IMR-90 (cell line): ENCODE measurements at regions not wholly inside any gene's neighbourhood (a gene's known extent, or its start where the extent isn't known, plus 50 kb on each side); places are given as distances from the start of the nearest gene placed in this dataset.

ENCODE experiments used
- ATAC-seq: fragments of 200-7000 bp; cut with Tn5 transposase; 2 replicates; pipeline ENCODE4 v1.9.1; 2020; ENCODE audit warnings: low read depth, mild to moderate bottlenecking, moderate library complexity
- BruUV-seq: library from RNA; stranded (reverse); fragments of 400-500 nt; replicated peaks from 2 replicates; lab custom pipeline; 2021; lab: Mats Ljungman, UMichigan
- CTCF ChIA-PET: fragments of 300-600 bp; formaldehyde crosslinking; extraction: SDS; loops from one replicate; lab custom pipeline; 2021; ENCODE audit warnings: antibody characterized with exemption; lab: Yijun Ruan, JAX
- POLR2A ChIA-PET: fragments of 300-600 bp; sonication (Branson Sonifier 250); formaldehyde crosslinking; loops from one replicate; lab custom pipeline; 2022; ENCODE audit warnings: antibody characterized with exemption; ENCODE audit not compliant: unreplicated experiment; lab: Charles Lee
- DNase-seq: peaks from one replicate; pipeline ENCODE4 v3.0.0; 2013
- H2AFZ ChIP-seq: replicated peaks from 2 replicates; pipeline ENCODE3; 2013; ENCODE audit warnings: low read length, mild to moderate bottlenecking; ENCODE audit not compliant: poor library complexity
- H2AK5ac ChIP-seq: 2 replicates; pipeline ENCODE4 v1.6.1; 2013; ENCODE audit warnings: low read depth, low read length, inconsistent platforms
- H2AK9ac ChIP-seq: replicated peaks from 2 replicates; pipeline ENCODE3; 2013; ENCODE audit warnings: mild to moderate bottlenecking, low read depth, low read length, moderate library complexity; ENCODE audit not compliant: poor library complexity
- H2BK120ac ChIP-seq: 2 replicates; pipeline ENCODE4 v1.6.1; 2013; ENCODE audit warnings: low read depth, low read length, inconsistent platforms
- H2BK15ac ChIP-seq: 3 replicates; pipeline ENCODE4 v1.6.1; 2013; ENCODE audit warnings: low read depth, low read length, inconsistent platforms
- H2BK20ac ChIP-seq: 2 replicates; pipeline ENCODE4 v1.6.1; 2013; ENCODE audit warnings: low read depth, mild to moderate bottlenecking, inconsistent platforms, low read length, moderate library complexity
- H2BK5ac ChIP-seq: 2 replicates; pipeline ENCODE4 v1.6.1; 2013; ENCODE audit warnings: mild to moderate bottlenecking, low read depth, low read length, inconsistent platforms; ENCODE audit not compliant: poor library complexity, severe bottlenecking
- H3K14ac ChIP-seq: replicated peaks from 2 replicates; pipeline ENCODE4 v1.6.1; 2013; ENCODE audit warnings: low read depth, low read length, inconsistent platforms
- H3K18ac ChIP-seq: 2 replicates; pipeline ENCODE4 v1.6.1; 2013; ENCODE audit warnings: low read depth, low read length, control low read depth
- H3K23ac ChIP-seq: 2 replicates; pipeline ENCODE4 v1.6.1; 2013; ENCODE audit warnings: low read depth, low read length, inconsistent platforms
- H3K27ac ChIP-seq: 2 replicates; pipeline ENCODE4 v1.5.1; 2013; ENCODE audit warnings: mild to moderate bottlenecking, control low read depth, low read length; ENCODE audit not compliant: insufficient read depth
- H3K27me3 ChIP-seq: 2 replicates; pipeline ENCODE4 v1.6.1; 2013; ENCODE audit warnings: low read length; ENCODE audit not compliant: control insufficient read depth, insufficient read depth
- H3K36me3 ChIP-seq: 2 replicates; pipeline ENCODE4 v1.6.1; 2013; ENCODE audit warnings: low read length, mixed read lengths; ENCODE audit not compliant: control insufficient read depth, insufficient read depth
- H3K4ac ChIP-seq: 2 replicates; pipeline ENCODE4 v1.6.1; 2013; ENCODE audit warnings: low read depth, low read length, inconsistent platforms
- H3K4me1 ChIP-seq: 2 replicates; pipeline ENCODE4 v1.6.1; 2013; ENCODE audit warnings: low read length, mixed read lengths; ENCODE audit not compliant: control insufficient read depth, insufficient read depth
- H3K4me2 ChIP-seq: 2 replicates; pipeline ENCODE4 v1.6.1; 2013; ENCODE audit warnings: low read depth, mild to moderate bottlenecking, control low read depth, low read length, moderate library complexity
- H3K4me3 ChIP-seq: 2 replicates; pipeline ENCODE4 v1.5.1; 2013; ENCODE audit warnings: low read depth, mild to moderate bottlenecking, control low read depth, low read length, moderate library complexity; ENCODE audit not compliant: insufficient read depth
- H3K56ac ChIP-seq: 2 replicates; pipeline ENCODE4 v1.6.1; 2013; ENCODE audit warnings: low read length, inconsistent platforms; ENCODE audit not compliant: insufficient read depth; ENCODE audit errors: extremely low read depth
- H3K79me1 ChIP-seq, 2 experiments: 2 replicates each; pipeline ENCODE4 v1.6.1; 2013; ENCODE audit warnings: low read length in 2 of 2, inconsistent platforms in 1 of 2, low read depth in 1 of 2
- H3K9ac ChIP-seq: 2 replicates; pipeline ENCODE4 v1.6.1; 2013; ENCODE audit warnings: low read depth, low read length, control low read depth
- H3K9me1 ChIP-seq: 2 replicates; pipeline ENCODE4 v1.6.1; 2013; ENCODE audit warnings: low read length, inconsistent platforms; ENCODE audit not compliant: insufficient read depth
- H3K9me3 ChIP-seq: 2 replicates; pipeline ENCODE4 v1.6.1; 2013; ENCODE audit warnings: low read length; ENCODE audit not compliant: control insufficient read depth, insufficient read depth
- H4K20me1 ChIP-seq: 2 replicates; pipeline ENCODE4 v1.6.1; 2013; ENCODE audit warnings: low read length, inconsistent platforms; ENCODE audit not compliant: insufficient read depth
- H4K5ac ChIP-seq: 2 replicates; pipeline ENCODE4 v1.6.1; 2013; ENCODE audit warnings: mild to moderate bottlenecking, low read depth, low read length, control low read depth
- H4K8ac ChIP-seq, 2 experiments: 2 replicates each; pipeline ENCODE4 v1.6.1; 2013; ENCODE audit warnings: low read depth in 2 of 2, low read length in 2 of 2, control low read depth in 1 of 2, inconsistent platforms in 1 of 2
- H4K91ac ChIP-seq: 2 replicates; pipeline ENCODE4 v1.6.1; 2013; ENCODE audit warnings: low read depth, low read length, inconsistent platforms; ENCODE audit not compliant: insufficient read depth
- CEBPB ChIP-seq: IDR thresholded peaks from 2 replicates; pipeline ENCODE4 v1.6.1; 2012; ENCODE audit warnings: low read depth, low read length, improper control_type of control experiment
- CHD1 ChIP-seq: IDR thresholded peaks from 2 replicates; pipeline ENCODE4 v1.6.1; 2012; ENCODE audit warnings: low read depth, low read length, improper control_type of control experiment
- CTCF ChIP-seq: conservative IDR thresholded peaks from 2 replicates; pipeline ENCODE4 v1.5.1; 2012; ENCODE audit warnings: mild to moderate bottlenecking, low read depth, low read length, improper control_type of control experiment
- FOS ChIP-seq: fragments of 150-350 bp; IDR thresholded peaks from 2 replicates; pipeline ENCODE4 v1.6.1; 2016; ENCODE audit warnings: low read depth, low read length
- MAFK ChIP-seq: IDR thresholded peaks from 2 replicates; pipeline ENCODE4 v1.6.1; 2012; ENCODE audit warnings: low read depth, low read length, improper control_type of control experiment
- MAZ ChIP-seq: IDR thresholded peaks from 2 replicates; pipeline ENCODE4 v1.6.1; 2012; ENCODE audit warnings: low read depth, mild to moderate bottlenecking, low read length, improper control_type of control experiment, moderate library complexity, borderline replicate concordance
- MXI1 ChIP-seq: IDR thresholded peaks from 2 replicates; pipeline ENCODE4 v1.6.1; 2012; ENCODE audit warnings: low read depth, mild to moderate bottlenecking, low read length, moderate library complexity, borderline replicate concordance
- NFE2L2 ChIP-seq: fragments of 150-350 bp; IDR thresholded peaks from 2 replicates; pipeline ENCODE4 v1.6.1; 2016; ENCODE audit warnings: low read depth, mild to moderate bottlenecking, low read length
- RAD21 ChIP-seq: IDR thresholded peaks from 2 replicates; pipeline ENCODE4 v1.6.1; 2012; ENCODE audit warnings: low read length, improper control_type of control experiment
- RFX5 ChIP-seq: IDR thresholded peaks from 2 replicates; pipeline ENCODE4 v1.8.0; 2012; ENCODE audit warnings: low read depth, mild to moderate bottlenecking, low read length, moderate library complexity
- SMC3 ChIP-seq: fragments of 150-350 bp; IDR thresholded peaks from 2 replicates; pipeline ENCODE4 v1.6.1; 2016; ENCODE audit warnings: low read depth, mild to moderate bottlenecking, antibody characterized with exemption, low read length, moderate library complexity
- USF2 ChIP-seq: fragments of 150-350 bp; IDR thresholded peaks from 2 replicates; pipeline ENCODE4 v1.6.1; 2017; ENCODE audit warnings: mild to moderate bottlenecking, antibody characterized with exemption, low read length, low read depth
- WGBS, 2 experiments: methylation state at CpG; one replicate each; pipeline versions ENCODE4 v1.1.5 to v1.1.7; 2013; ENCODE audit warnings: missing lambda C conversion rate in 2 of 2; ENCODE audit not compliant: insufficient read length in 1 of 2; ENCODE audit errors: extremely low coverage in 2 of 2; 5-methylcytosine and 5-hydroxymethylcytosine counted together
- dilution Hi-C: fragments of 300-500 bp; cut with HindIII; formaldehyde crosslinking; loops from one replicate; pipeline ENCODE4 v1.14.3; 2018; ENCODE audit warnings: low sequenced_read_pairs; ENCODE audit not compliant: unreplicated experiment
- in situ Hi-C: fragments of 300-500 bp; cut with MboI; formaldehyde crosslinking; loops from 3 replicates; pipeline ENCODE4 v1.14.3; 2019; ENCODE audit warnings: low sequenced_read_pairs, inconsistent platforms, mixed read lengths
- intact Hi-C: fragments of 100-400 bp; cut with micrococcal nuclease; formaldehyde crosslinking; loops from 2 replicates; pipeline ENCODE4 v1.10.0; 2022

GRCh38 chr1:60470246-60470645, 396.7 kb upstream of the C1orf87 start:
- ChIA-PET POLR2A (no interaction called here), CTCF (no interaction called here)
- Histone ChIP-seq H3K18ac (no peak overlapping the region), H3K4me1 (no peaks in the 10 kb centered on the region), H3K9me3 (peaks cover 6% of the 10 kb centered on the region), H3K36me3 (no peaks in the 10 kb centered on the region), H2AFZ (no peak overlapping the region), H2BK15ac (no peak overlapping the region), H4K8ac (no peak overlapping the region), H3K14ac (no peak overlapping the region), H3K79me1 (no peaks in the 10 kb centered on the region), H2AK5ac (no peak overlapping the region), H2AK9ac (no peak overlapping the region), H3K4me3 (no peak overlapping the region), H3K23ac (no peak overlapping the region), H4K20me1 (no peaks in the 10 kb centered on the region), H2BK20ac (no peak overlapping the region), H3K9me1 (no peaks in the 10 kb centered on the region), H4K5ac (no peak overlapping the region), H3K4me2 (no peak overlapping the region), H3K9ac (no peak overlapping the region), H2BK120ac (no peak overlapping the region), H2BK5ac (no peak overlapping the region), H3K27me3 (no peaks in the 10 kb centered on the region), H3K27ac (no peak overlapping the region), H4K91ac (no peak overlapping the region), H3K4ac (no peak overlapping the region), H3K56ac (no peak overlapping the region)
- BruUV-seq, result no TSS peak
- intact Hi-C loops, result no loop called here
- dilution Hi-C loops, result no loop called here
- DNase-seq (no peak), ATAC-seq (no peak)
- WGBS, 2 experiments, result no CpG with 5 or more reads among the region's 1 CpG
- TF ChIP-seq FOS (no peak), CEBPB (no peak), RAD21 (no peak), MXI1 (no peak), NFE2L2 (no peak), RFX5 (no peak), CTCF (no peak), SMC3 (no peak), USF2 (no peak), MAZ (no peak), CHD1 (no peak), MAFK (no peak)
- in situ Hi-C loops, result no loop called here
